Muscle of back (tissue), 3 donors: ENCODE measurements at regions not wholly inside any gene's neighbourhood (a gene's known extent, or its start where the extent isn't known, plus 50 kb on each side); places are given as distances from the start of the nearest gene placed in this dataset.

Source experiments
- DNase-seq, 3 donors: peaks; one replicate each; pipeline versions ENCODE4 v3.0.0 to v3.0.0-alpha.2; 2013

- DNase-seq: peak in 1 of 3 donors; percentile 33
Measured at GRCh38 chr1:59081795-59082194, 215.1 kb upstream of the FGGY start.

GRCh38 chr1:59083946-59084865 lies 212.7 kb upstream of the FGGY start:
- DNase-seq: peak in 1 of 3 donors; percentile 51

- no peak for DNase-seq
Measured at GRCh38 chr1:59085101-59085500, 211.8 kb upstream of the FGGY start.

- DNase-seq: no peak
Measured at GRCh38 chr1:59089036-59089798, 207.7 kb upstream of the FGGY start.

- no peak for DNase-seq
Measured at GRCh38 chr1:59089922-59090457, 206.9 kb upstream of the FGGY start.

GRCh38 chr1:59092126-59092525 lies 204.8 kb upstream of the FGGY start:
- peak in 1 of 3 donors; percentile 17 for DNase-seq

GRCh38 chr1:59094001-59094400 lies 202.9 kb upstream of the FGGY start:
- DNase-seq: no peak

- no peak for DNase-seq
Measured at GRCh38 chr1:59096501-59096900, 200.4 kb upstream of the FGGY start.

- no peak for DNase-seq
Measured at GRCh38 chr1:59098655-59099054, 198.2 kb upstream of the FGGY start.

GRCh38 chr1:59100708-59101374 lies 196.1 kb upstream of the FGGY start:
- peak in 1 of 3 donors; percentile 25 for DNase-seq

- DNase-seq: no peak
Measured at GRCh38 chr1:59101518-59101917, 195.4 kb upstream of the FGGY start.

GRCh38 chr1:59103457-59103856 lies 193.4 kb upstream of the FGGY start:
- no peak for DNase-seq

GRCh38 chr1:59104191-59104760 lies 192.6 kb upstream of the FGGY start:
- DNase-seq: no peak

GRCh38 chr1:59105548-59106507 lies 191.1 kb upstream of the FGGY start:
- DNase-seq: peak in 1 of 3 donors; percentile 31

- no peak for DNase-seq
Measured at GRCh38 chr1:59107516-59107915, 189.4 kb upstream of the FGGY start.

- DNase-seq: no peak
Measured at GRCh38 chr1:59107916-59108315, 189.0 kb upstream of the FGGY start.

GRCh38 chr1:59108481-59109317 lies 188.2 kb upstream of the FGGY start:
- DNase-seq: no peak

GRCh38 chr1:59110271-59110670 lies 186.6 kb upstream of the FGGY start:
- no peak for DNase-seq

- DNase-seq: no peak
Measured at GRCh38 chr1:59113876-59114457, 182.9 kb upstream of the FGGY start.
